ENCODE measurements at regions not wholly inside any gene's neighbourhood (a gene's known extent, or its start where the extent isn't known, plus 50 kb on each side); places are given as distances from the start of the nearest gene placed in this dataset.

DNA sequence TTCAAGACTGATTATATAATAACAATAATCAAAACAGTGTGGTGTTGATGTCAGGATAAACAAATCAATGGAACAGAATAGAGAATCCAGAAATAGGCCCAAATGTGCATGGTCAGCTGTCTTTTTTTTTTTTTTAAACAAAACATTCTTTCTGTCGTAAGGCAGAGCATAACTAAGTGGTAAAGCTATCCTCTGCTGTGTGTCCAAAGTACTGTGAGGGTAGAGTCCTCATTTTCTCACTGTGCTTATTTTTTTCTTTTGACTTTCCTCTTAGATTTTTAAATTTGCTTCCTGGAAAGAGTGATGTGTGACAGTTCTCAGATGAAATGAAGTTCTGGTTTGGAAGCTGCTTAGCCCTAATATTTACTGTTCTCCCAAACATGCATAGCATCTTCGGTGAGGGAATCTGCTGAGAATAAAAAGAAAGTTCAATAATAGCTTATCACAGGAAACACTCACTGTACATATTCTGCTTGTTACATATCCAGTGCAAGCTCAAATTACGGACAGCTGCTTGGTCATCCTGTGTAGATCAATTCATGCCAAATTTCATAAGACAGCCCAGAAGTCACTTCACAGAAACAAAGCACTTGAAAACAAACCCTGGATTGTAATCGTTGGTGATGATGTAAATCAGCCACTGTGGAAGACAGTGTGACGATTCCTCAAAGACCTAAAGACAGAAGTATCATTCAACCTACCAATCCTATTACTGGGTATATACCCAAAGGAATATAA lies 423.9 kb downstream of the NEBL start:
- TF ChIP-seq, protein P1, sequence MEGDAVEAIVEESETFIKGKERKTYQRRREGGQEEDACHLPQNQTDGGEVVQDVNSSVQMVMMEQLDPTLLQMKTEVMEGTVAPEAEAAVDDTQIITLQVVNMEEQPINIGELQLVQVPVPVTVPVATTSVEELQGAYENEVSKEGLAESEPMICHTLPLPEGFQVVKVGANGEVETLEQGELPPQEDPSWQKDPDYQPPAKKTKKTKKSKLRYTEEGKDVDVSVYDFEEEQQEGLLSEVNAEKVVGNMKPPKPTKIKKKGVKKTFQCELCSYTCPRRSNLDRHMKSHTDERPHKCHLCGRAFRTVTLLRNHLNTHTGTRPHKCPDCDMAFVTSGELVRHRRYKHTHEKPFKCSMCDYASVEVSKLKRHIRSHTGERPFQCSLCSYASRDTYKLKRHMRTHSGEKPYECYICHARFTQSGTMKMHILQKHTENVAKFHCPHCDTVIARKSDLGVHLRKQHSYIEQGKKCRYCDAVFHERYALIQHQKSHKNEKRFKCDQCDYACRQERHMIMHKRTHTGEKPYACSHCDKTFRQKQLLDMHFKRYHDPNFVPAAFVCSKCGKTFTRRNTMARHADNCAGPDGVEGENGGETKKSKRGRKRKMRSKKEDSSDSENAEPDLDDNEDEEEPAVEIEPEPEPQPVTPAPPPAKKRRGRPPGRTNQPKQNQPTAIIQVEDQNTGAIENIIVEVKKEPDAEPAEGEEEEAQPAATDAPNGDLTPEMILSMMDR (conservative IDR thresholded peaks at IDR 0.05 in 1 of 2, IDR thresholded peaks at IDR 0.05 in 1 of 2; ENCODE audit: extremely low read depth in 1 of 2, insufficient read depth in 1 of 2, low read depth in 1 of 2, low read length in 2 of 2), result no peak
- TF ChIP-seq EZH2 (IDR thresholded peaks at IDR 0.05; ENCODE audit: borderline replicate concordance, low read length), result no peak

Measured in mammary epithelial cell (primary cell).